HG03103 (cell line): ENCODE measurements at regions not wholly inside any gene's neighbourhood (a gene's known extent, or its start where the extent isn't known, plus 50 kb on each side); places are given as distances from the start of the nearest gene placed in this dataset.

Experiments
- ATAC-seq: cut with Tn5 transposase; IDR thresholded peaks from one replicate; pipeline ENCODE4 v1.9.1; 2021; ENCODE audit warnings: low read depth; ENCODE audit not compliant: unreplicated experiment

DNA sequence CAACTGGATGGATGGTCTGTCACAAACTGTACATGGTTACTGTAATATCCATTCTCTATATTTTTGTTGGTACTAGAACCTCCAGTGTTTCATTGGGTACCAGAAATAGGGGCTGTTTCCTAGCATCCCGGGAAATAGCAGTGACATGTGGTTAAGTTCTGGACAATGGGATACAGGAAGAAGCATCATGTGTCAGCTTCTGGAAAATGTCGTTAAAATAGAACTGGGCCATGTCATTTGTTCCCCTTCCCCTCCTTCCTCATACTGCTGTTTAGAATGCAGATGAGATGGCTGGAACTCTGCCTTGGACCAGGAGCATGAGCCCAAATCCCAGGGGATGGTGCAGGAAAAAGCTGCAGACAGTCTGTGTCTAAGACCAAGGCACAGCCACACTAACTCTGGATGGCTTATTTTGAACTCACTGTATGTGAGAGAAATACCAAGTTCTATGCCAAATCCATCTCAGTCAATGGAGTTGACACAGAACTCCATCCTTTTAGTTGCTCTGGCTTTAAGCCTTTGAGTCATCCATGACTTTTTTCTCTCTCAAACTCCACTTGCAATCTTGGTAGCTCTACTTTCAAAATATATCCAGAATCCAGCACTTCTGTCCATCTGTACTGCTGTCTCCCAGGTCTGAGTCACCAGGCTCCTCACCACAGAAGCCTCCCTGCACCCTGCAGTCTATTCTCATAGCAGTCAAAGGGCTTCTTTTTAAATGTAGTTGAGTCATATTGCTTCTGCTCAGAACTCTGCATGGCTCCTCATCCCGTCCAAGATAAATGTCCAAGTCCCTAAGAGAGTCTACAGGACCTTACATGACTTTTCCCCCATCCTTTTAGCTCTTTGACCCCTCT, 184.2 kb downstream of the NSG2 start:
- ATAC-seq, result no peak

GRCh38 chr5:174231956-174232487, 186.5 kb downstream of the NSG2 start:
- ATAC-seq, result no peak

DNA sequence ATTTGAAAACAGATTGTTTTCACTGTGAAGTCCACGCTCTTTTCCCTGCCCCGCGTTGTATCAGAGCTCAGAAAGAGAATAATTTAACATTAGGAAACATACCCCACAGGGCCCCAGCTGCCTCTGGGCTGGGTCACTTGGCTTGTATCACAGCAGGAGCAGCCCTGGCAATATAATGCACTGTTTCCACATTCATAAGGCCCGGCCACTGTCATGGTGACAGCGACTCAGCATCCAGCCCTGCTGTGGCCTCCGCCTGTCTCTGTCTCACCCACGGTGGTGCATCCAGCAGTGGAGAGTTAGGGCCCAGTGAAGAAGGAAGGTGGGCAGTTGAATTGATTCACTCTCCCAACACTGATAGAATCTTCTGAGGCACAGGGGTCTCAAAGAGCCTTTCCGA, 188.9 kb downstream of the NSG2 start:
- no peak for ATAC-seq

DNA sequence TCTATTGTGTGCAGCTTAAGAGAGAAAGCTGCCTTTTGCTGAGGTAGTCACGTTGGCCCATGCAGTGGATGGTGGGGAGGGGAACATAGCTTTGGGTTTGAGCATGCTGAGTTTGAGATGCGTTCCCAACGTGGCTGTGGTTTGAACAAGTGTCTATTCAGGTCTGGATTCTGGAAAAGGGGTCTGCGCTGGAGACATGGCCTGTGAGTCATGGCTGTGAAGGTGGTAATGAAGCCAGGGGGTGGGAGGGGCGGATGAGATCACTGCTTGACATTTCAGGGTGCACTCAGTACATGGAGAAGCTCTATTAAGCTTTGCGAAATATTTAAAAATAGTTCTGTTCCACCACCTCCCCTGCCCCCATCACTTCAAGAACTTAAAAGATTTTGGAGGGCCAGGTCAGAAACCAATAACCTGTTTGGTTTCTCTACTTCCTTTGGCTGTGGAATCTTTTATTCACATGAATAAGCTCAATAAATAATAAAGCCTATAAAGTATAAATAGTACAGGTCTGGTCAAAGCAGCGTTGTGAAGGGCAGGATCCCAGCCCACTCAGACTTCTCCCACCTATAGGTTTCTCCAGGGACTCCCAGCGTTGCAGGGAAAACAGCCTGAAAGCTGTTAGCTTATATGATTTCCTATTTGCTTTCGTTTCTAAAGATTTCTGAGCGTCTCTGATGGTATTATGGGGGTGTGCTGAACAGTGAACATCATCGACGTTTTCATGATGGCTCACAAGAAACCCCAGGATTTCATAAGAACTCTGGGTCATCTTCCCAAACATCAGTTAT, 189.9 kb downstream of the NSG2 start:
- no peak for ATAC-seq

GRCh38 chr5:174236070-174236469, 190.6 kb downstream of the NSG2 start:
- ATAC-seq, result no peak

DNA sequence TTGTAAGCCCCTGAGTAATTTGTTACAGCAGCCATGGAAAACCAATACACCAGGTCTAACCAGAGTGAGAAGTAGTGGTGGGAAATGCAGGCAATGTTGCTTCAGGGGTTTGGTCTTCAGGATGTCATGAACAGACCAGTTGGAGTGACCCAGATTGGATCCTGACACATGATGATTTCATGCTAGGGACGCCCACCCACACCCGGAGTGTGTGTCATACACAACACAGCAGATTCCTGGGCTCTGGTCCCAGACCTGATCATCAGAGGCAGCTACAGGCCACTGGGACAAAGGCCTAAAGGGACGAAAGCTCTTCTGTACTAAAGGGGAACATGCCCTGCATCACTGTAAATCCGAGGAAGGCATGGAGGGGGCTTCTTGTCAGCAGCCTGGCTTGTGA, 194.2 kb downstream of the NSG2 start:
- no peak for ATAC-seq

DNA sequence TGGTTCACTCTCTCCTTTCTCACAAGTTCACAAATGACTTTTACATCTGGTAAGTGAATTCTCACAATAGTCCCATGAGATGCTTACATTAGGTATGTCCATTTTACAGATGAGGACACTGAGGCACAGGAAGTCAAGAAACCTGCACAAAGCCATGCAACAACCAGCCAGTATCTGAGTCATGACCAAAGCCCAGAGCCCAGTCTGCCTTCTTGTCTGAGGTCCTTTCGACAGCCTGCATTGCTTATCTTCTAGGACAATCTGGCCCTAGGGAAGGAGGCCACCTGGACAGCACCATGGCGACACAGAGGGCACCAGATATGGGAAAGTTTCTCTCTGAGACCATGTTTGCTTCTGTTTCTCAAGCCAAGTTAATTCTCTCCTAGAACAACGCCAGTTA, 197.1 kb downstream of the NSG2 start:
- ATAC-seq, result no peak

DNA sequence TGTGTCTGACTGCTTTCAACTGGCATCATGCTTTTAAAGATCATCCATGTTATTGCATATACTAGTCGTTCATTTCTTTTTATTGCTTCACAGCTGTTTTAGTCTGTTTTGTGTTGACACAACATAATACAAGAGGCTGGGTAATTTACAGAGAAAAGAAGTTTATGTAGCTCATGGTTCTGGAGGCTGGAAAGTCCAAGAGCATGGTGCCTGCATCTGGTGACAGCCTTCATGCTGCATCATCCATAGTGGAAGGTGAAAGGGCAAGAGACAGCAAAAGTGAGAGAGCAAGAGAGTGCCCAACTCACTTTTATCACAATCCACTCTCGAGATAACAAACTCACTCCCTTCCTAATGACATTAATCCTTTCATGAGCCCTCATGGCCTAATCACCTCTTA, 198.4 kb downstream of the NSG2 start:
- no peak for ATAC-seq

GRCh38 chr5:174245516-174246075, 200.1 kb downstream of the NSG2 start:
- ATAC-seq, result no peak

DNA sequence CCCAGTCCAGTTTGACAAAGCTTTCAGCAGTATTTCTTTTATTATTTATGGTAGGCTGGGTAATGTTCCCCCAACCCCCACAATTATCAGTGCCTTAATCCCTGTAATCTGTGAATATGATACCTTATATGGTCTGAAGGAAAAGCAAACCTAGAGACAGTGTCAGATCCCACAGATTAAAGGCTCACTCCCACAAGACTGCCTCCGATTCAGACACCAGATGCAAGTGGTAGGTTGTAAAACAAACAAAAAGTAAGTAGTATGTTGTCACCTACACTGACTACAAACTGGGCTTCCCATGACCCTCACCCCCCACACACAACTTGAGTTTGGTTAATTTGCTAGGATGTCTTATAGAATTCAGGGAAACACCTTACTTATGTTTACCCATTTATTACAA, 201.2 kb downstream of the NSG2 start:
- no peak for ATAC-seq

GRCh38 chr5:174247301-174247700, 201.8 kb downstream of the NSG2 start:
- ATAC-seq, result no peak

DNA sequence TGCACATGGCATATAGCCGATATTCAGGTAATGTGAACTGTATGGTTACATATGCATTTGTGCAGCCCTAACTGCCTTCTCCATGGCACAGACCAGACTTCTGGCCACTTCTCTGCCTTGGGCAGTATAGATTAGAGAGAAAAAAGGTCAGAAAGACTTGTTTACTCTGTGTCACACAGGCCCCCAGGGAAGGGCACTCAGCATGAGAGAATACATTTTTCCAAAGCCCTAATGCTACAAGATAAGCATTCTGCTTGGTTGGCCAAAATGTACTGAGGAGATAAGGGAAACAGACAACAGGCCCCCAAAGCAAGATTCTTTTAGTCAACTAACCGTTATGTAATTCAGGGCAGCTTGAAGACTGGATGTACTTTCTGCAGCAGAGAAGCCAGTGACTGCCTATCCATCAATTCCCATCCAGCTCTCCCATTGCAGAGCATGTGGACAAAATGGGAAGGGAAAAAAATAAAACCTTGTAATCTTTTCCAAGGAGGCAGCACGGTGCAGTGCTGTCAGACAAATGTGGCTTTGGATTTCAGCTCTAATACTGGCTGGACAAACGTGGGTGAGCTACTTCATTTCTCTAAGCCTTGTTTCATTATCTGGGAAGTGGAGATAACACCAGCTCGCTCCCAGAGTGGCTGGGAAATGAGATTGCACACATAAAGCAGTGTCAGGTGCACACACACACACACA, 205.9 kb downstream of the NSG2 start:
- ATAC-seq, result no peak

DNA sequence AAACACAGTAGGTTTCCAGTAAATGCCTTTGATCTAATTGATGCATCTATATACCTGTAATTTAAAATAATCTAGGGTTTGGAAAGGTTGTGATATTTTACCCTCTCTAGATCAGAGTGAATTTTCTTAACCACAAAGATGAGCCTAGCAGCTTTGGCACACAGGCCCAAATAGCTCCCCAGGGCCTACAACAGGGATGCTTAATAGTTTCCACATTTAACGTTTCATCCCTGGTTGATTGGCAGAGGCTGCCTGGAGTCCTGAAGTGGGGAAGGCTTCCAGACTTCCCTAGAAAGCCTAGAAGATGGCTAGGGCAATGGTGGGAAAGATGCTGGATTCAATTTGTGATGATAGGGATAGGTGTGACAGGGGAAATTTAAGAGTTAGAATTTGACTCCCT, 206.6 kb downstream of the NSG2 start:
- ATAC-seq, result no peak

DNA sequence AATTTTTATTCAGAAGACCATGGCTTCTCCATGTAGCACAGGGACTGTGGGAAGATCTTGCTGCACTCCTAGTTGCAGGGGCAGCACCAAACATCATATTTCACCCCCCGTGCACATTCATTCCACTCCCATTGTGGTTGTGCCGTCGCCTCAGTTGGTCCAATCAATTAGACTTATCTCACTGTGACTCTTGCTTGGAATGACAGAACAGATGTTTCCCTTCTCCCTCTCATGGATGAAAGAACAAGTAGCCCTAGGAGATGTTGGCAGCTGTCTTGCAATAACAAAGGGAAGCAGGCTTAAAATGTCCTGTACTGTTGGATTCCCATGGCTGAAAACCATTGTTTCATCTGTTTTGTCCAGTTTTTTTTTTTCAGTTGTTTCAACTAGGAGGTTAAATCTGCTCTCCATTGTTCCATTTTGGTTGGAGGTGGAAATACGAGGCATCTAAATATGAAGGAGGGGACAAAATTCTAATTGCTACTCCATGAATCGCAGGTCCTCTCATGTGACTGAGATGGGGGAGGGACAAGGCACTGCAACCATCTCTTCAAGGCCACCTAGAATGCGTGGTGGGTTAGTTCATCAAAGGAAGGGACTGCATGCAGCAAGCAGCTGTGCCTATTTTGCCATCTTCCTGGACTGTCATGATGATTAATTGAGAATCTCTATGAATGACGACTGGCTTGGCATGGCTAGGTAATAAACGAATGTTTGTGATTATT, 214.4 kb downstream of the NSG2 start:
- no peak for ATAC-seq

GRCh38 chr5:174271316-174271715, 225.8 kb downstream of the NSG2 start:
- ATAC-seq, result no peak

- no peak for ATAC-seq
Observed at GRCh38 chr5:174272671-174273070, 227.2 kb downstream of the NSG2 start.

DNA sequence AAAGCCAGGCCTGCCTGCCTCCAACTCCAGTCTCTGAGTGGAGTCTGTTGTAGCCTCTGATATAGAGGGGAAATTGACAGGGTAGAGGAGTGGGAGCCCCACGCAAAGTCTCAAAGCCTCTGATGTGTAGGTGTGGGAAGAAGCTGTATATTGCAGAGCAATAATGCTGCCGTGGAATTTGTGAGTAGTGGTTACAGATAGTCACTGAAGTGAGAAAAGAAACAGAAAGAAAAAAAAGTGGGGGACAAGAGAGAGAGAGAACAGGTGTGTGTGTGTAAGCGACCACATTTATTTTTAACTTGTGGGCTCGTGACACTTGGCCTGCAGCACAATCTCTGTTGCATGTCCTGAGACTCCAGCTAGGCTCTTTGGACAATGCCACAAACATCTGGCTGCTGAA, 227.8 kb downstream of the NSG2 start:
- peak; percentile 90 for ATAC-seq

- ATAC-seq, result no peak
Observed at GRCh38 chr5:174275959-174276358, 230.5 kb downstream of the NSG2 start.

DNA sequence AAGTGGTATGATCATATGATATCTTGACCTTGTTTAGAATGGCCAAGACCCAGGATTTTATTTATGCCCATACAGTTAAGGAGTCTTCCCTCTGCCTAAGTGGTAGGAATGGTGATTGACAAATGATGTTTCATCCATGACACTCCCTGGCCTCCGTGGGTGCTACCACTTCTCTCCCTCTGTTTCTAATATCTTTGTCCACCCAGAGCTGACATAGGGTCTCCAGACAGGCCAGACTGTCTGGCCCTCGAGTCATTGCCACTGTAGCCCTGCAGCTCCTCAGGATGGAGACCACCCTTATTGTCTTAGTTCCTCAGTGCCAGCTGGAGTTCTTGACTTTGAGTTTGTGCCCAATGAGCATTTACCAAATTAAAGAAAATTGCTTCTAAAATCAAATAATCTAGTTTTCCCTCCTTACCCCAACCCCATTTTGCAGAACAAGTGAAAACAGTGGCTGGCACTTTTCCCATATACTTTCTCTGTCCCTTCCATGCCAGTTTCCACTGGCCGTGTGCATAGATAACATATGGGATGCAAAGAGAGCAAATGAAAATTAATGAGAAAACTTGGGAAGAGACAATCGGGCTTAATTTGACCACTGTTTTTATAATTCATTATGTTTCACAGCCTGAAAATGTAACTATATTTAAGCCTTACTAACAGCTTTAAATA, 235.7 kb downstream of the NSG2 start:
- no peak for ATAC-seq

- no peak for ATAC-seq
Observed at GRCh38 chr5:174281855-174282254, 236.3 kb downstream of the NSG2 start.
